ENCODE measurements at regions not wholly inside any gene's neighbourhood (a gene's known extent, or its start where the extent isn't known, plus 50 kb on each side); places are given as distances from the start of the nearest gene placed in this dataset.
"Not testable (repeated sequence)": the region's sequence is repeated elsewhere in the genome, so short reads cannot be mapped to it uniquely, and the experiment has no call there.

- H3K27ac ChIP-seq (ENCODE audit: low read depth, low read length, poor library complexity, severe bottlenecking); CTCF ChIA-PET; BruUV-seq (replicated peaks); H3K4me1 ChIP-seq (ENCODE audit: insufficient read depth, low read length, poor library complexity, severe bottlenecking); H3K36me3 ChIP-seq (ENCODE audit: insufficient read depth, low read length, poor library complexity, severe bottlenecking); POLR2A ChIA-PET (ENCODE audit: low non-redundant PET); intact Hi-C loops (cut with micrococcal nuclease; ENCODE audit: unreplicated experiment); H3K9me3 ChIP-seq (ENCODE audit: low read depth, low read length, poor library complexity, severe bottlenecking); DNase-seq (ENCODE audit: low spot score); H3K27me3 ChIP-seq (replicated peaks; ENCODE audit: insufficient read depth, low read depth, low read length, poor library complexity); H3K4me3 ChIP-seq (ENCODE audit: low read depth, low read length, poor library complexity, severe bottlenecking): not testable (repeated sequence)
Measured at GRCh38 chr6:60919652-60920051, 1366.4 kb downstream of the KHDRBS2 start.

DNA sequence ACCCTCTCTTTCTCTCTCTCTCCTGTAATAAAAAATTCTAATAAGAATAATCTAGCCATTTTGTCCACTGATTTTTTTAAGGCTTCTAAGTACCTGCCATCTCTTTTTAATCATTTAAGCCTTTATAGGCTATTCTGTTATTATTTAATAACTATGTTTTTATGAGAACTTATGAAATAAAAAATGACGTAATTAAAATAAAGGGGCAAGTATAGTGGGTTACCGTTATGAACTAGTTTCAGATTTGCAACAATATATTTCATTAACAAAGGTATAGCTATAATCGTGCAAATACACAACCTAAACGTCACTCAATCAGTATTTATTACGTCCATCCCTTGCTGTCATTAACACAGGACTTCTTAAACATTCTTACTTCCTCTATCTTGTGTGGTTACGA, 1382.2 kb downstream of the KHDRBS2 start:
- POLR2A ChIA-PET (ENCODE audit: low non-redundant PET); DNase-seq (ENCODE audit: low spot score); CTCF ChIA-PET: not testable (repeated sequence)

GRCh38 chr6:60893374-60893773, 1392.7 kb downstream of the KHDRBS2 start:
- H3K27ac ChIP-seq (ENCODE audit: low read depth, low read length, poor library complexity, severe bottlenecking); H3K4me3 ChIP-seq (ENCODE audit: low read depth, low read length, poor library complexity, severe bottlenecking); H3K36me3 ChIP-seq (ENCODE audit: insufficient read depth, low read length, poor library complexity, severe bottlenecking); intact Hi-C loops (cut with micrococcal nuclease; ENCODE audit: unreplicated experiment); H3K9me3 ChIP-seq (ENCODE audit: low read depth, low read length, poor library complexity, severe bottlenecking); BruUV-seq (replicated peaks); H3K4me1 ChIP-seq (ENCODE audit: insufficient read depth, low read length, poor library complexity, severe bottlenecking); CTCF ChIA-PET; DNase-seq (ENCODE audit: low spot score); H3K27me3 ChIP-seq (replicated peaks; ENCODE audit: insufficient read depth, low read depth, low read length, poor library complexity); POLR2A ChIA-PET (ENCODE audit: low non-redundant PET): not testable (repeated sequence)

More for the DNA sequence above, 1382.2 kb downstream of the KHDRBS2 start:
- BruUV-seq (replicated peaks); intact Hi-C loops (cut with micrococcal nuclease; ENCODE audit: unreplicated experiment); H3K36me3 ChIP-seq (ENCODE audit: insufficient read depth, low read length, poor library complexity, severe bottlenecking); H3K4me1 ChIP-seq (ENCODE audit: insufficient read depth, low read length, poor library complexity, severe bottlenecking); H3K27ac ChIP-seq (ENCODE audit: low read depth, low read length, poor library complexity, severe bottlenecking); H3K9me3 ChIP-seq (ENCODE audit: low read depth, low read length, poor library complexity, severe bottlenecking); H3K27me3 ChIP-seq (replicated peaks; ENCODE audit: insufficient read depth, low read depth, low read length, poor library complexity); H3K4me3 ChIP-seq (ENCODE audit: low read depth, low read length, poor library complexity, severe bottlenecking): not testable (repeated sequence)

DNA sequence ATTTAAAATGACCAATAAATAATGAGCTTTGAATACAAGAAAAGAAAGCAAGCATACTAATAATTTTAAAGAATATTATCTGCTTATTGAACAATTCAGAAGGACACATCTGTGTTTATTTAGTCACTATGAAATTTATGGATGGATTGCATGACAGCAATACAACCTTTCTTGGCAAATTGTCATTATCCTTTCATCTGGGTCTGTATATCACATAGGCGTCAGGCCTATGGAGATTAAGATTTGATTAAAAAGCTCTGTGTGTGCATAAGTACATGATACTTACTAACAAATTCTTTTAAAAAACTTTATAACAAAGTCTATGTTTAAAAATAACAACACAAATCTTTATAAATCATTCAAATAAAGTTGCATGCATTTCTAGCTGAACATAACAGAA, 1394.4 kb downstream of the KHDRBS2 start:
- Histone ChIP-seq H3K9me3 (ENCODE audit: low read depth, low read length, poor library complexity, severe bottlenecking) (no peaks in the 10 kb centered on the region), H3K36me3 (ENCODE audit: insufficient read depth, low read length, poor library complexity, severe bottlenecking) (no peaks in the 10 kb centered on the region), H3K4me1 (ENCODE audit: insufficient read depth, low read length, poor library complexity, severe bottlenecking) (no peaks in the 10 kb centered on the region), H3K27me3 (replicated peaks; ENCODE audit: insufficient read depth, low read depth, low read length, poor library complexity) (no peaks in the 10 kb centered on the region), H3K4me3 (ENCODE audit: low read depth, low read length, poor library complexity, severe bottlenecking) (no peak overlapping the region), H3K27ac (ENCODE audit: low read depth, low read length, poor library complexity, severe bottlenecking) (no peak overlapping the region)
- TF ChIP-seq CTCF (conservative IDR thresholded peaks at IDR 0.05; ENCODE audit: low read depth, low read length) (no peak), EZH2 (IDR thresholded peaks at IDR 0.05; ENCODE audit: borderline replicate concordance, low read depth, low read length, poor library complexity, severe bottlenecking) (no peak)
- no TSS peak for BruUV-seq (replicated peaks)
- intact Hi-C loops (cut with micrococcal nuclease; ENCODE audit: unreplicated experiment): no loop called here
- ChIA-PET CTCF (no interaction called here), POLR2A (ENCODE audit: low non-redundant PET) (no interaction called here)
- no peak for DNase-seq (ENCODE audit: low spot score)

DNA sequence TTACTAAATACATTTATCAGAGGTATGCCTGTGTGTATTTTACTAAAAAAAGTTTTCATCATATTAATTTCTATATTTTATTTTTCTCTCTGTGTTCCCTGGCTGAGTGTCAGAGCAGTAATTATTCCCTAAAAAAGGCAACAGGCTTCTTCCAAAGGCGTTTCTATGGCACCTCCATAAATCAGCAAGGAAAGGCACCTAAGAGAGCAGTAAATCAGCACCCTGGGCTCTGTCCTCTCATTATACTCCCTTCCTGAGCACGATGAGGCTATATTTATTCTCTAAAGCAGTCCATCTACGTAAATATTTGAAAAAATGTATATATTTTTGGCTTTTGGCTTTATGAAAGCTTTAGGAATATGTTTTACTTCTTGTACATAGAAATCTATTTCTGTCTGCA, 1408.6 kb downstream of the KHDRBS2 start:
- DNase-seq (ENCODE audit: low spot score); POLR2A ChIA-PET (ENCODE audit: low non-redundant PET); H3K4me3 ChIP-seq (ENCODE audit: low read depth, low read length, poor library complexity, severe bottlenecking); BruUV-seq (replicated peaks); H3K27ac ChIP-seq (ENCODE audit: low read depth, low read length, poor library complexity, severe bottlenecking); H3K9me3 ChIP-seq (ENCODE audit: low read depth, low read length, poor library complexity, severe bottlenecking); H3K36me3 ChIP-seq (ENCODE audit: insufficient read depth, low read length, poor library complexity, severe bottlenecking); H3K4me1 ChIP-seq (ENCODE audit: insufficient read depth, low read length, poor library complexity, severe bottlenecking); CTCF ChIA-PET; H3K27me3 ChIP-seq (replicated peaks; ENCODE audit: insufficient read depth, low read depth, low read length, poor library complexity); intact Hi-C loops (cut with micrococcal nuclease; ENCODE audit: unreplicated experiment): not testable (repeated sequence)

- intact Hi-C loops (cut with micrococcal nuclease; ENCODE audit: unreplicated experiment); H3K9me3 ChIP-seq (ENCODE audit: low read depth, low read length, poor library complexity, severe bottlenecking); H3K4me3 ChIP-seq (ENCODE audit: low read depth, low read length, poor library complexity, severe bottlenecking); H3K36me3 ChIP-seq (ENCODE audit: insufficient read depth, low read length, poor library complexity, severe bottlenecking); H3K4me1 ChIP-seq (ENCODE audit: insufficient read depth, low read length, poor library complexity, severe bottlenecking); CTCF ChIA-PET; POLR2A ChIA-PET (ENCODE audit: low non-redundant PET); DNase-seq (ENCODE audit: low spot score); BruUV-seq (replicated peaks); H3K27me3 ChIP-seq (replicated peaks; ENCODE audit: insufficient read depth, low read depth, low read length, poor library complexity); H3K27ac ChIP-seq (ENCODE audit: low read depth, low read length, poor library complexity, severe bottlenecking): not testable (repeated sequence)
Measured at GRCh38 chr6:60870779-60871178, 1415.2 kb downstream of the KHDRBS2 start.

Measured in A673 (cell line).